IPS DF 4.7 (cell line): ENCODE measurements at regions not wholly inside any gene's neighbourhood (a gene's known extent, or its start where the extent isn't known, plus 50 kb on each side); places are given as distances from the start of the nearest gene placed in this dataset.

Source experiments
- DNase-seq: peaks from one replicate; pipeline ENCODE4 v3.0.0-alpha.2; 2013; ENCODE audit warnings: low spot score; ENCODE audit errors: extremely low read depth

DNA sequence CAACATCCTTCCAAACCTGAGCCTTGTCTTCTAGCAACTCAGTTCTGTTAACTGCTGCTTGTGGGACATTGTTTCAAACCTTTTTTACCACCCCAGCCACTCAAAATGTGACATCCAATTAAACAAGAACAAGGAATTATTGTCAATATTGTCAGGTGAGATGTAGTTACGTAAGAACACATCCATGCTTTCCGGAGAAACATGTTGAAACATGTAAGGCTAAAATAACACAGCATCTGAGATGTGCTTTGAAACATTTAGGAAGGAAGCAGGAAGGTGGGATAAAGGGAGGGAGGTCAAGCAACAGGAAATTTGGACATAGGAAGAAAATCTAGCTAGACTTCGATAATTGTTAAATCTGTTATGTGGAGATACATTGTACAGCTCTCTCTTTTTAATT, 50.9 kb upstream of the PRICKLE2 start:
- DNase-seq = no peak
